GM10266 (cell line): ENCODE measurements at regions not wholly inside any gene's neighbourhood (a gene's known extent, or its start where the extent isn't known, plus 50 kb on each side); places are given as distances from the start of the nearest gene placed in this dataset.
"Not testable (repeated sequence)": the region's sequence is repeated elsewhere in the genome, so short reads cannot be mapped to it uniquely, and the experiment has no call there.

Experiments used
- DNase-seq: peaks from one replicate; pipeline ENCODE4 v3.0.0; 2012; ENCODE audit errors: extremely low spot score
- CTCF ChIP-seq: IDR thresholded peaks from 2 replicates; pipeline ENCODE4 v1.5.1; 2012; ENCODE audit warnings: mild to moderate bottlenecking, low read depth; ENCODE audit not compliant: control insufficient read depth, insufficient read depth; ENCODE audit errors: missing control alignments

GRCh38 chr3:34882764-34883163 lies 756.6 kb upstream of the ARPP21 start:
- no peak for DNase-seq
- no peak for TF ChIP-seq CTCF

- TF ChIP-seq CTCF = no peak
- no peak for DNase-seq
Measured at GRCh38 chr3:34884007-34884406, 755.3 kb upstream of the ARPP21 start.

GRCh38 chr3:34886443-34886842 lies 752.9 kb upstream of the ARPP21 start:
- TF ChIP-seq CTCF = no peak
- DNase-seq = no peak

GRCh38 chr3:34889641-34890040 lies 749.7 kb upstream of the ARPP21 start:
- no peak for TF ChIP-seq CTCF
- no peak for DNase-seq

- TF ChIP-seq CTCF = no peak
- no peak for DNase-seq
Measured at GRCh38 chr3:34890247-34890646, 749.1 kb upstream of the ARPP21 start.

- DNase-seq = no peak
- TF ChIP-seq CTCF = no peak
Measured at GRCh38 chr3:34891941-34892340, 747.4 kb upstream of the ARPP21 start.

- no peak for DNase-seq
- no peak for TF ChIP-seq CTCF
Measured at GRCh38 chr3:34895841-34896240, 743.5 kb upstream of the ARPP21 start.

- DNase-seq = not testable (repeated sequence)
Measured at GRCh38 chr3:34909679-34910078, 729.6 kb upstream of the ARPP21 start.
